Ovary (tissue), 3 donors: ENCODE measurements at regions not wholly inside any gene's neighbourhood (a gene's known extent, or its start where the extent isn't known, plus 50 kb on each side); places are given as distances from the start of the nearest gene placed in this dataset.
"Not testable (repeated sequence)": the region's sequence is repeated elsewhere in the genome, so short reads cannot be mapped to it uniquely, and the experiment has no call there.

Experiments used
- EP300 ChIP-seq: sonication (generic); formaldehyde crosslinking; IDR thresholded peaks from one replicate; pipeline ENCODE4 v1.6.1; 2017; ENCODE audit warnings: antibody characterized with exemption
- POLR2A ChIP-seq: fragments of 450-650 bp; IDR thresholded peaks from one replicate; pipeline ENCODE4 v1.6.1; 2017; ENCODE audit warnings: antibody characterized with exemption, mild to moderate bottlenecking, moderate library complexity
- TF ChIP-seq, protein P1 (sequence below), 3 donors: fragments of 450-650 bp in 2 of 3; fragments of 200-600 bp in 1 of 3; IDR thresholded peaks; one replicate each; pipeline versions ENCODE4 v1.5.1 to v1.8.0; 2016 to 2022; ENCODE audit warnings: antibody characterized with exemption in 3 of 3, mild to moderate bottlenecking in 1 of 3
- donor health status: DM: no; HTN: no; CAD: no.

- TF ChIP-seq, protein P1, sequence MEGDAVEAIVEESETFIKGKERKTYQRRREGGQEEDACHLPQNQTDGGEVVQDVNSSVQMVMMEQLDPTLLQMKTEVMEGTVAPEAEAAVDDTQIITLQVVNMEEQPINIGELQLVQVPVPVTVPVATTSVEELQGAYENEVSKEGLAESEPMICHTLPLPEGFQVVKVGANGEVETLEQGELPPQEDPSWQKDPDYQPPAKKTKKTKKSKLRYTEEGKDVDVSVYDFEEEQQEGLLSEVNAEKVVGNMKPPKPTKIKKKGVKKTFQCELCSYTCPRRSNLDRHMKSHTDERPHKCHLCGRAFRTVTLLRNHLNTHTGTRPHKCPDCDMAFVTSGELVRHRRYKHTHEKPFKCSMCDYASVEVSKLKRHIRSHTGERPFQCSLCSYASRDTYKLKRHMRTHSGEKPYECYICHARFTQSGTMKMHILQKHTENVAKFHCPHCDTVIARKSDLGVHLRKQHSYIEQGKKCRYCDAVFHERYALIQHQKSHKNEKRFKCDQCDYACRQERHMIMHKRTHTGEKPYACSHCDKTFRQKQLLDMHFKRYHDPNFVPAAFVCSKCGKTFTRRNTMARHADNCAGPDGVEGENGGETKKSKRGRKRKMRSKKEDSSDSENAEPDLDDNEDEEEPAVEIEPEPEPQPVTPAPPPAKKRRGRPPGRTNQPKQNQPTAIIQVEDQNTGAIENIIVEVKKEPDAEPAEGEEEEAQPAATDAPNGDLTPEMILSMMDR (IDR thresholded peaks at IDR 0.05) = not testable (repeated sequence)
- not testable (repeated sequence) for TF ChIP-seq POLR2A, EP300
Measured at GRCh38 chrX:92560083-92560482, 780.9 kb downstream of the PCDH11X start.
